ENCODE measurements at regions not wholly inside any gene's neighbourhood (a gene's known extent, or its start where the extent isn't known, plus 50 kb on each side); places are given as distances from the start of the nearest gene placed in this dataset.

DNA sequence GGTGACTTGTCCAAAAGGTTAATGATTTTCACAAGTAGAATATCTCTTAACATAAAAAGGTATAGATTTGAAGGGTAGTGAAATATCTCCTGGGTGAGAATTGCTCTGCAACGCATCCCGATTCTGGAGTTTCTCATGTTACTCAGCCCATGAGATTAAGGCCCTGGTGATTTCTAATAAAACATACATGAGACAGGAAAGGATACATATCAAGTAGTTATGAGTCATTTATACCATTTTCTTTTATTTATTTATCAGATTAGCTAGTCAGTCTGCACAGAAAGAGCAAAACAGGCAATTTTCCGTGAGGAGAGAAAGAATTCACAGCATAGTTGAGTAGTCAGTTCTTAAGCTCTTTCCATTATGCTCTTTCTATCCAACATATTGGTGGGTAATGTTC, 535.6 kb upstream of the ATP2B1 start:
- Histone ChIP-seq H3K27me3 (no peaks in the 10 kb centered on the region), H3K9me3 (no peaks in the 10 kb centered on the region), H3K27ac (no peak overlapping the region), H3K4me3 (no peak overlapping the region), H3K36me3 (no peaks in the 10 kb centered on the region), H3K4me1 (peaks cover 0 to 29% (median 0%) of the 10 kb centered on the region in 12 donors)
- intact Hi-C loops (cut with DNase I): no loop called here
- WGBS, 4 donors: 90 to 96% (median 91%) methylated on average over 3 of the region's 3 CpGs
- DNase-seq (no peak), ATAC-seq (no peak)
- TF ChIP-seq, protein P1, sequence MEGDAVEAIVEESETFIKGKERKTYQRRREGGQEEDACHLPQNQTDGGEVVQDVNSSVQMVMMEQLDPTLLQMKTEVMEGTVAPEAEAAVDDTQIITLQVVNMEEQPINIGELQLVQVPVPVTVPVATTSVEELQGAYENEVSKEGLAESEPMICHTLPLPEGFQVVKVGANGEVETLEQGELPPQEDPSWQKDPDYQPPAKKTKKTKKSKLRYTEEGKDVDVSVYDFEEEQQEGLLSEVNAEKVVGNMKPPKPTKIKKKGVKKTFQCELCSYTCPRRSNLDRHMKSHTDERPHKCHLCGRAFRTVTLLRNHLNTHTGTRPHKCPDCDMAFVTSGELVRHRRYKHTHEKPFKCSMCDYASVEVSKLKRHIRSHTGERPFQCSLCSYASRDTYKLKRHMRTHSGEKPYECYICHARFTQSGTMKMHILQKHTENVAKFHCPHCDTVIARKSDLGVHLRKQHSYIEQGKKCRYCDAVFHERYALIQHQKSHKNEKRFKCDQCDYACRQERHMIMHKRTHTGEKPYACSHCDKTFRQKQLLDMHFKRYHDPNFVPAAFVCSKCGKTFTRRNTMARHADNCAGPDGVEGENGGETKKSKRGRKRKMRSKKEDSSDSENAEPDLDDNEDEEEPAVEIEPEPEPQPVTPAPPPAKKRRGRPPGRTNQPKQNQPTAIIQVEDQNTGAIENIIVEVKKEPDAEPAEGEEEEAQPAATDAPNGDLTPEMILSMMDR (IDR thresholded peaks at IDR 0.05): no peak
- TF ChIP-seq POLR2A (IDR thresholded peaks at IDR 0.05): no peak

DNA sequence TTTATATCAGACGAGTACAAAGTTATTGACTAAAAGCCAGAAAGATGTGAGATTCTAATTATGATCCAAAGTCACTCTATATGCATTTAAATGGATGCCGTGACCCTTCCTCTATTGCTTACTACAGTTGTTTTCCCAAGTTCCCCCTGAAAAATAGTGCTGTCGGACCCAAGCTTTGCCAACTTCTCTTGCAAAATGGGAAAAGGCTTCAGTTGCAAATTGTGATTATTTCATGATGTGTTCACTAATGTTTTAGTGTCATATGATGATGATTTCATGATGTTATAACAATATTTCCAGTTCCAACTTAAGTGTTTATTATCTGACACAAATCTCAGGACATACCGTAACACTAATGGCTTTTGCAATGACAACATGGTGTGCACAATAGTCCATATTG, 534.6 kb upstream of the ATP2B1 start:
- Histone ChIP-seq H3K36me3 (no peaks in the 10 kb centered on the region), H3K9me3 (no peaks in the 10 kb centered on the region), H3K27me3 (no peaks in the 10 kb centered on the region), H3K27ac (no peak overlapping the region), H3K4me3 (no peak overlapping the region), H3K4me1 (peaks cover 0 to 29% (median 0%) of the 10 kb centered on the region in 12 donors)
- TF ChIP-seq POLR2A (IDR thresholded peaks at IDR 0.05): no peak
- TF ChIP-seq, protein P1 (IDR thresholded peaks at IDR 0.05): no peak
- ATAC-seq (no peak), DNase-seq (no peak)
- intact Hi-C loops (cut with DNase I): no loop called here
- 65 to 90% (median 81%) methylated on average over 4 of the region's 4 CpGs for WGBS, 4 donors

DNA sequence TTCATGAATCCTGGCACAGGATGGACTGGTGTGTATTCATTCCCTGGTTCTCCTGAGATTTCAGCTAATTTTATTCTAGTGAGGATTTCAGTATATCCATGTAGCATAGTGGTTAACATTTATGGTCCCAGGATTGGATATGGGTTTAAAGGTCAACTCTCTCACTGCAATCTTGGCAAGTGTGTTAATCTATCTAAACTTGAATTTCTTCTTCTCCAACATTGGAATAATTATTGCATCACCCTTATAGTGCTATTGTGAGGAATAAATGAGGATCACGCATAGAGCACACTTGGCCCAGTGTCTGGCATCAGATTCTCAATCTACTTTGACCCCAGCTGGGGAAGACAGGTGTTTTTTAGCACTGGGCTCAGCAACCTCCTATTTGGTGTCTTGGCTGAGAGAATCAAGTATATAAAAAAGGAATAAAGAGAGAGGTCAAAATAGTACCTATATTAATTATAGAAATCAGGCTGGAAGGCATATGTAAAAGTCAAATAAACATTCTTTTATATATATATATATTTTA, 531.2 kb upstream of the ATP2B1 start:
- H3K4me1 ChIP-seq: peaks cover 0 to 18% (median 0%) of the 10 kb centered on the region in 12 donors
- TF ChIP-seq POLR2A (IDR thresholded peaks at IDR 0.05): no peak
- TF ChIP-seq, protein P1 (IDR thresholded peaks at IDR 0.05): no peak
- no peaks in the 10 kb centered on the region for H3K27me3 ChIP-seq
- no peaks in the 10 kb centered on the region for H3K36me3 ChIP-seq
- no peak overlapping the region for H3K27ac ChIP-seq
- DNase-seq (no peak), ATAC-seq (no peak)
- no peak overlapping the region for H3K4me3 ChIP-seq
- H3K9me3 ChIP-seq: no peaks in the 10 kb centered on the region
- intact Hi-C loops (cut with DNase I): no loop called here
- 90 to 97% (median 93%) methylated on average over 1 of the region's 1 CpG for WGBS, 4 donors

DNA sequence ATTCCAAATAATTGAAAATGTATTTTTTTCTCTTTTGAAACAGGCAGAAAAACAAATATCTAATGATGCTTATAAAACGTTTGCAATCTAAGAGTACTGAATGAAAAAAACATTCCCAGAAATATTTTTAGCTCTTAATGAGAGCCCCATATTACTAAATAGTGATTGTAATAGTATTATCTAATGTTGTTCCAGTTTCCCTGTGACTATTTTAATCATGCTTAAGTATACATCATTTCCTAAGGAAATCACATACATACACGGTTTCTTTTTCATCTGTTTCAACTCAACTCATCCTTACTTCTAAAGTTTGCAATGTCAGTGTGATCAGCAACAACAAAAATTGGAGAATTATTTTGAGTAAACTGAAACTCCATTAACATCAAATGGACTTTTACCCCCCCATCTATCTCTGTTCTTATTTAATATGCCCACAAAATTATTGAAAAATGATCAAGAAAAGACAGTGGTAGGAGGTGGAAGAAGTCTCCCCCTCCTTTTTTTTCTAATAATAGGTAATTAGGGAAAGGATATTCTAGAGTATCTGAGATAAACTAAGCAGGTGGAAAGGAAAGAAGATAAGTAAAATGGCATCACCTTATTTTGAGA, 530.1 kb upstream of the ATP2B1 start:
- H3K9me3 ChIP-seq: no peaks in the 10 kb centered on the region
- 25 to 34% (median 30%) methylated on average over 2 of the region's 2 CpGs for WGBS, 4 donors
- DNase-seq: no peak

More for the DNA sequence above, 530.1 kb upstream of the ATP2B1 start:
- Histone ChIP-seq H3K4me3 (no peak overlapping the region), H3K27me3 (no peaks in the 10 kb centered on the region), H3K36me3 (no peaks in the 10 kb centered on the region), H3K27ac (no peak overlapping the region), H3K4me1 (peaks cover 0 to 8% (median 0%) of the 10 kb centered on the region in 12 donors)
- TF ChIP-seq, protein P1 (IDR thresholded peaks at IDR 0.05): no peak
- TF ChIP-seq POLR2A (IDR thresholded peaks at IDR 0.05): no peak
- no peak for ATAC-seq
- intact Hi-C loops (cut with DNase I): no loop called here

All from heart left ventricle (tissue), 16 donors.